ENCODE measurements at regions not wholly inside any gene's neighbourhood (a gene's known extent, or its start where the extent isn't known, plus 50 kb on each side); places are given as distances from the start of the nearest gene placed in this dataset.

DNA sequence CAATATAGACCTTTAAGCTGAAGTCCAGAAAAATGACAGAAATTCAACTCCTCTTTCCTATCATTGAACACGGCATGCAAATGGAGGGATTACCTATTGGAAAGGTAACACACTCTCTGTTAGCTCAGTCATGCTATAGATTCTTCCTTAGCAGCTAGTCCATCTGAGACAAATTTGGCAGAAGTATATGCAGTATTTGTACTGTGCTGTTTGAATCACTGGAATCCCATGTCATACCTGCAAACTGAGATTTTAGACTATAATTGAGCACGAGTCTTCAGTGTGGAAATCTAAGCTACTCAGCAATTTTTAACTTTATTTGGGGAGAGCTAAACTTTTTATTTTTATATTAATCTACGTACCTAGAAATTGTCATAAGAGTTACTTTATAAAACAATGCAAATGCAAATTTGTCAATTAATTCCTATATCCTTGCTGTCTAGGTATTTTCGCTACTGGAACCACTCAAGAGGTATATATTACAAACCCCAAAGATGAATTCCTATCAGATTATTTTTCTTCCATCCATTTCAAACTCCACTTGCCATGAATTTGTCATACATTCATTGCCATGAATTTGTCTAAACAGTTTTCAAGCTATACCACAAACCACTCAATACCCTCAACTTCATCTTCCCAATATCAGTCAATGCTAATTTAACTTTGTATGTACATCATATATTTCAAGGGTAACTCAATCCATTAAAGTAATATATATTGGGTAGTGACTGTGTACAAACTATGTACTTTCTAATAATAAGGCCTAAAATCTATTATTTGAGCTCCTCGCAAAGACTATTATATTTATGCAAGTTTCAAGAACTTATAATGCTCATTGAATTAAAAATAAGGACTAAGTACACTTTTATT is 224.8 kb downstream of the MEF2C start:
- no peak overlapping the region for H3K27ac Mint-ChIP-seq
- H3K9me3 Mint-ChIP-seq, result no peaks in the 10 kb centered on the region
- peaks cover 38% of the 10 kb centered on the region for H3K4me1 ChIP-seq (ENCODE audit: insufficient read depth)
- H3K27ac ChIP-seq (ENCODE audit: low read depth), result no peak overlapping the region
- DNase-seq (ENCODE audit: low spot score), result no peak
- H3K36me3 Mint-ChIP-seq (ENCODE audit: low read depth), result no peaks in the 10 kb centered on the region; the same call in 2 of the 3 replicates
- H3K27me3 Mint-ChIP-seq (ENCODE audit: insufficient read depth, low read depth, poor library complexity), result peaks cover 50% of the 10 kb centered on the region
- peak overlapping the region; percentile 72; the same call in 1 of the 2 replicates for H3K4me2 ChIP-seq
- no peak for ATAC-seq
- no peak overlapping the region for H3K4me3 Mint-ChIP-seq
- peaks cover 31% of the 10 kb centered on the region for H3K4me1 Mint-ChIP-seq
- H3K4me3 ChIP-seq, result no peak overlapping the region
- H3K27me3 ChIP-seq (ENCODE audit: insufficient read depth), result peaks cover 55% of the 10 kb centered on the region
- H4K20me1 ChIP-seq (replicated peaks; ENCODE audit: insufficient read depth), result no peaks in the 10 kb centered on the region
- no peaks in the 10 kb centered on the region for H3K9me2 ChIP-seq (ENCODE audit: insufficient read depth)
- peaks cover 7% of the 10 kb centered on the region; the same call in 1 of the 2 replicates for H3F3A ChIP-seq (replicated peaks; ENCODE audit: low read depth)
- H3K36me3 ChIP-seq (ENCODE audit: insufficient read depth), result no peaks in the 10 kb centered on the region
- no peaks in the 10 kb centered on the region for H3K79me2 ChIP-seq (replicated peaks; ENCODE audit: insufficient read depth)
- TF ChIP-seq ZNF114 (CRISPR knock-in tag; IDR thresholded peaks at IDR 0.05) (no peak), EZH2 (IDR thresholded peaks at IDR 0.05; ENCODE audit: low read depth, unreplicated experiment) (no peak), STAT1 (IDR thresholded peaks at IDR 0.05; ENCODE audit: unreplicated experiment) (no peak), EZH2phosphoT487 (IDR thresholded peaks at IDR 0.05; ENCODE audit: unreplicated experiment) (no peak)
- TF ChIP-seq, protein P1, sequence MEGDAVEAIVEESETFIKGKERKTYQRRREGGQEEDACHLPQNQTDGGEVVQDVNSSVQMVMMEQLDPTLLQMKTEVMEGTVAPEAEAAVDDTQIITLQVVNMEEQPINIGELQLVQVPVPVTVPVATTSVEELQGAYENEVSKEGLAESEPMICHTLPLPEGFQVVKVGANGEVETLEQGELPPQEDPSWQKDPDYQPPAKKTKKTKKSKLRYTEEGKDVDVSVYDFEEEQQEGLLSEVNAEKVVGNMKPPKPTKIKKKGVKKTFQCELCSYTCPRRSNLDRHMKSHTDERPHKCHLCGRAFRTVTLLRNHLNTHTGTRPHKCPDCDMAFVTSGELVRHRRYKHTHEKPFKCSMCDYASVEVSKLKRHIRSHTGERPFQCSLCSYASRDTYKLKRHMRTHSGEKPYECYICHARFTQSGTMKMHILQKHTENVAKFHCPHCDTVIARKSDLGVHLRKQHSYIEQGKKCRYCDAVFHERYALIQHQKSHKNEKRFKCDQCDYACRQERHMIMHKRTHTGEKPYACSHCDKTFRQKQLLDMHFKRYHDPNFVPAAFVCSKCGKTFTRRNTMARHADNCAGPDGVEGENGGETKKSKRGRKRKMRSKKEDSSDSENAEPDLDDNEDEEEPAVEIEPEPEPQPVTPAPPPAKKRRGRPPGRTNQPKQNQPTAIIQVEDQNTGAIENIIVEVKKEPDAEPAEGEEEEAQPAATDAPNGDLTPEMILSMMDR (conservative IDR thresholded peaks at IDR 0.05; ENCODE audit: low read depth in 2 of 2), result no peak
- H2AFZ ChIP-seq, result no peak overlapping the region

GRCh38 chr5:88657136-88657535 is 225.8 kb downstream of the MEF2C start:
- no peaks in the 10 kb centered on the region for H3K9me3 Mint-ChIP-seq
- no peaks in the 10 kb centered on the region for H3K79me2 ChIP-seq (replicated peaks; ENCODE audit: insufficient read depth)
- no peak overlapping the region for H3K27ac Mint-ChIP-seq
- ATAC-seq (no peak), DNase-seq (ENCODE audit: low spot score) (no peak)
- H4K20me1 ChIP-seq (replicated peaks; ENCODE audit: insufficient read depth), result no peaks in the 10 kb centered on the region
- H3F3A ChIP-seq (replicated peaks; ENCODE audit: low read depth), result peaks cover 7% of the 10 kb centered on the region; the same call in 1 of the 2 replicates
- no peak overlapping the region for H3K4me2 ChIP-seq
- no peaks in the 10 kb centered on the region; the same call in 2 of the 3 replicates for H3K36me3 Mint-ChIP-seq (ENCODE audit: low read depth)
- H3K9me2 ChIP-seq (ENCODE audit: insufficient read depth), result no peaks in the 10 kb centered on the region
- H3K36me3 ChIP-seq (ENCODE audit: insufficient read depth), result no peaks in the 10 kb centered on the region
- H3K4me1 ChIP-seq (ENCODE audit: insufficient read depth), result peaks cover 28% of the 10 kb centered on the region
- H3K4me1 Mint-ChIP-seq, result peaks cover 24% of the 10 kb centered on the region
- H3K27me3 ChIP-seq (ENCODE audit: insufficient read depth), result peaks cover 45% of the 10 kb centered on the region
- H3K27me3 Mint-ChIP-seq (ENCODE audit: insufficient read depth, low read depth, poor library complexity), result peaks cover 41% of the 10 kb centered on the region
- H3K4me3 Mint-ChIP-seq, result no peak overlapping the region
- no peak overlapping the region for H2AFZ ChIP-seq
- H3K27ac ChIP-seq (ENCODE audit: low read depth), result no peak overlapping the region
- no peak overlapping the region for H3K4me3 ChIP-seq
- TF ChIP-seq ZNF114 (CRISPR knock-in tag; IDR thresholded peaks at IDR 0.05) (no peak), ZNF331 (CRISPR knock-in tag; IDR thresholded peaks at IDR 0.05; ENCODE audit: low read depth) (no peak), REST (IDR thresholded peaks at IDR 0.05; ENCODE audit: unreplicated experiment) (no peak), CREB1 (CRISPR knock-in tag; IDR thresholded peaks at IDR 0.05; ENCODE audit: low read depth) (no peak), POLR2AphosphoS5 (IDR thresholded peaks at IDR 0.05; ENCODE audit: low read depth) (no peak), NANOG (IDR thresholded peaks at IDR 0.05; ENCODE audit: borderline replicate concordance) (no peak), ETS1 (IDR thresholded peaks at IDR 0.05) (no peak), STAT1 (IDR thresholded peaks at IDR 0.05; ENCODE audit: unreplicated experiment) (no peak), EZH2 (IDR thresholded peaks at IDR 0.05; ENCODE audit: low read depth, unreplicated experiment) (no peak), JUNB (IDR thresholded peaks at IDR 0.05; ENCODE audit: unreplicated experiment) (no peak), EZH2phosphoT487 (IDR thresholded peaks at IDR 0.05; ENCODE audit: unreplicated experiment) (no peak)
- TF ChIP-seq, protein P1 (conservative IDR thresholded peaks at IDR 0.05; ENCODE audit: low read depth in 2 of 2), result no peak

Measured in GM23338 (cell line).